Stimulated activated CD4-positive, alpha-beta T cell treated with anti-CD3 and anti-CD28 coated beads, TNF-alpha, amount 100 ng/mL, for 24 hours (primary cell): ENCODE measurements at regions not wholly inside any gene's neighbourhood (a gene's known extent, or its start where the extent isn't known, plus 50 kb on each side); places are given as distances from the start of the nearest gene placed in this dataset.

Experiments
- DNase-seq, 3 experiments: peaks; one replicate each; pipeline ENCODE4 v3.0.0-alpha.2; 2020; ENCODE audit warnings: low read depth in 3 of 3

DNA sequence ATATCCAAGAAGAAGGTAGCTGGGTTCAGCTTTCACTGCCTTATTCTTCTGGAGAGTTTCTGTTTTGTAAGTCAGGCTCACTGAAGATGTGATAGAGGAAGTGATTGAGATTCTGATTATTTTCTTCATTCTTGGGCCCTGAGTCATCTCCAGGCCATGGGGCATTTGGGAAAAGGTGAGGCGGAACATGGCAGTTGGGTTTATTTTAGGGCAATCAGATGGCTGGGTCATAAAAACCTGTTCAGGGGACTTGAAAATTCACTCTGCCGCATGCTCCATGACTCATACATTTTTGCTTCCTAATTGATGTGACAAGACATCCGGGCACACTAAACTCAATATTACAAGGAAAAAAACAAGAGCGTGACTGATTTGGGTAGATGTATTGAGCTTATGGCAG lies 265.7 kb upstream of the KLF4 start:
- no peak for DNase-seq

GRCh38 chr9:107751567-107752210 lies 262.1 kb upstream of the KLF4 start:
- no peak for DNase-seq

GRCh38 chr9:107750741-107751566 lies 261.4 kb upstream of the KLF4 start:
- DNase-seq, result no peak

- no peak for DNase-seq
Measured at GRCh38 chr9:107749787-107750444, 260.3 kb upstream of the KLF4 start.

GRCh38 chr9:107744873-107745272 lies 255.3 kb upstream of the KLF4 start:
- DNase-seq, result no peak

DNA sequence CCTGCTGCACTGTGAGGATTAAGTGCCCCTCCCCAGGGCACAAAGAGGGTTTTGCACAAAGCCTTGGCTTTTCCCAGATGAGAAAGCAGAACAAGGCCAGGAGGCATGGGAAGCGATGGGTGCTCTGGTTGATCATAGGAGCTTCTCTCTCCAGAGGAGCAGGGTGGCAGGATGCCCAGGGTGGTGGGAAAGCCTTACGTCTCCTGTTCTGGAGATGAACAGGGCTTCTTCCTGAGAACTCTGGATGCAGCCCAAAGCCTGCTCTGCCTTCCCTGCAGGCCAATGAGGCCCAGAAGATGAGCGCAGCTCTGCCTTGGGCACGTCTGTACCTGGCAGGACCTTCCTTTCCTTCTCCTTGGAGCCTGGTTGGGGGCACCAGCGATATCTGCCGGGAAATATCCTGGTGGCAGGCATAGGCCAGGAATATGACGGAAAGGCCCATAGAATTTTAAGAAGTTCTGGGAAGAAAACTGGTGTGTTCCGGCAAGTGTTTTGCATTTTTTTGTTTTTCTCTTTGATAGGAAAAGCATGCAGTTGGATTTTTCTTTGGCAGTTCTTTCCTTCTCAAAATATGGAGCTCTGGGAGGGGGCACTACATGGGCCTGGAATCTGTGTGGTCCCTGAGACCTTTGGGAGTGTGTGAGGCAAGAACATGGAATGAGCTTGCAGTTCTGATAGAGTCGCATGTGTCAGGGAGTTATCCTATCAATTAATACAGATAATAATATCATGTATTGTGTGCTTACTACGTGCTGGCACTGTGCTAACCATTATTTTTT lies 253.2 kb upstream of the KLF4 start:
- DNase-seq, result no peak

- no peak for DNase-seq
Measured at GRCh38 chr9:107740088-107740980, 250.8 kb upstream of the KLF4 start.

GRCh38 chr9:107739601-107740082 lies 250.1 kb upstream of the KLF4 start:
- no peak for DNase-seq

DNA sequence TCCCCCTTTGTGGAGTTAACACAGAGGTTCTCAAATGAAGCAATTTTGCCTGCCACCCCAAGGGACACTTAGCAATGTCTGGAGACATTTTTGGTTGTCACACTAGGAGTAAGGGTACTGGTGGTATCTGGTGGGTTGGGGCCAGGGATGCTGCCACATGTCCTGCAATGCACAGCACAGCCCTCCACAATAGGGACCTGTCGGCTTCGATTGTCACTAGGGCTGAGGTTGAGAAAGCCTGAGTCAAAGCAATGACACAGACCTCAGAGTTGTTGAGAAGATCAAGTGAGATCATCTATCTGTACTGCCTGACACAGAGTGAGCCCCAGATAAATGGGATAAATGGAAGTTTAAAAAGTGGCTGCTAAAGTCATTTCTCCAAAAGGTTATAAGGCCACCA lies 249.2 kb upstream of the KLF4 start:
- no peak for DNase-seq

DNA sequence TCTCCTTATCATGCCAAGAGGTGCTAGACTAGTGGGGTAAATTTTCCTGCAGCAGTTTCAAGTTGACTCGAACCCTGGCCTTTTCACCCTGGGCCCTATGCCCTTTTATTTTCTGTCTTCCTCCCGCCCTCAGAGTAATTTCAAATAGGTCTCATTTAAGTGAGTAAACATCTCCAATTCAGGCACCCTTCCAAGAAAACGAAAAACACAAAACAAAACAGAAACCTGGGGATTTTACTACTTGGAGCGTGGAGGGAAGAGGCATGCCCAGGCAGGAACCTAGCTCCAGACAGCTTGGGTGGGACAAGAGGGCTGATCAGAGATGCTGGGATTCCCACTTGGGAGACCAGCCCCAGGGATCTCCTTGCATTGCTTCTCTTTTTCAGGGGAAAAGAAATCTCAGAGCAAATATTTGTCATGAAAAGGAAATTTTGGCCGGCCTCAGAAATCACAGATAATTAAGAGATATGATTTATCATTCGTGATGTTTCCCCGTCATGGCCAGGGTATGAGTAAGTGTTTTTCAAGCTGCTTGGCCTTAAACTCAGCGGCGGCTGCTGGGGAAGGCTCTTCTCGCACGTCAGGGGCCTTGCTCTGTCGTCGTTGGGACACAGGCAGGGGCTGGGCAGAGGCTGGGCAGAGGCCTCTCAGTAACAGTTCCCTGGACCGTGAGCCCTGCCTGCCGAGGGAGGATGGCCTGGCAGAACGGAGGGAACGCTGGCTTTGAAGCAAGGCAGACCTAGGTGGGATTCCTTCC lies 248.6 kb upstream of the KLF4 start:
- DNase-seq, result no peak

DNA sequence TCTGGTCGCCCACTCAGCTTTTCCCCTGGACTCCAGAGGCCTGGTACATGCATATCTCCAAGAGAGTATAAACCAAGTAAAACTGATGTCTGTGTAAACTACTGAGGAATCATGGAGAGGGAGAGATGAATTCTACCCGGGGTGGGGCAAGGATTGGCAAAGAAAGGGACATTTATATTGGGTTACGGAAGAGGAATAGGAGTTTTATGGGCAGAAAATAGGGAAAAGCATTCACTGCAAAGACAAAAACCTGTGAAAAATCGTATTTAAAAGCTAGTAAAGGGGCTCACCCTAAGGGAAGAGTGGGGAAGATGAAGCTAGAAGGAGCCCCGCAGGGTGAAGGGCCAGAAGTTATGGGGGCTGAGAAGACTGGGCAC lies 248.0 kb upstream of the KLF4 start:
- no peak for DNase-seq

- no peak for DNase-seq
Measured at GRCh38 chr9:107735821-107736220, 246.3 kb upstream of the KLF4 start.

DNA sequence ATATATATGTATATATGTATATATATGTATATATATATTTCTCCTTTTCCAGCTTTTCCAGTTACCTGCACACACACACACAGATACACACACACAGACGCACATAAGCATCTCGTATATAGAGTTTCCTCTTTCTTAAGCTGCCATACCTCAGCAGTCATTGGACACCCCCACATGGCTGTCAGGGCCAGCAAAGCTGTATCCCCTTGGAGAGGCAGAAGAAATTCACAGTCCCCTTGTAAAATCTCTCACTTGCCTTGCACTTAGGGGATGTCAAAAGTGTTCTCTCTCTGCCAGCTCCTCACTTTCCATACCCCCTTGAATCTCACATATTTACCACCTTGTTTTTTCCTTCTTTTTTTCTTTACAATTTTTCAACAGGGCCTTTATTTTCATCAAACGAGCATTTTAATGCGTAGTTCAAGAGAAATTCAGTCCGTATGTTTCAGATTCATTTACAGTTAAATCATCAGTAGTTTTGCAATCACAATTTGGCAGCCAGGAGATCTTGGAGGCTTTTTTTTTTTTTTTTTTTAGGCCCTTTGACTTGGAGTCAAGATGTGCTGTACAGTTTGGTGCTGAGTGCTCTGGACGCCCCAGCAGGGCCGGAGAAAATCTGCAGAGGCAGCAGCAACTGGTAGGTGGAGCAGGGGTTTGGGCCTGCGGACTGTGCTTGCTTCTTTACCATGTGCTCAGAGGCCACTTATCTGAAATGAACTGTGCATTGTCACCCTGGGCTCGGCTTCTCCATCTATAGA lies 244.9 kb upstream of the KLF4 start:
- no peak for DNase-seq

DNA sequence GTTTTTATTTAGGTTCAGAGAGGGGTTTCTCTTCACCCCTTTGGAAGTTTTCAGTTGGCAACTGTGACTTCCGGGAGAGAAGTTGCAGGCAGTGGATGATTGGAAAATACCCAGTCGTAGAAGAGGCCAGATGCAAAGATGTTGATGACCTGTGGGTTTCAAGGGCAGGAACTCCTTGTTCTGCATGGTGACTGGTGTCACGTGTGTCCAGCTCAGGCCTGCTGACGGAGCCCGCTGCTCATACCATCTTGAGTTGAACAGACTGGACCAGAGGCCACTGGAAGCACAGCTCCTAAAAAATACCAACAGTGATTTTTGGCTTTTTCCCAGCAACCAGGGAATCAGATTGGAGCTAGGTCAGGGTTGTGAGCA lies 243.9 kb upstream of the KLF4 start:
- no peak for DNase-seq

DNA sequence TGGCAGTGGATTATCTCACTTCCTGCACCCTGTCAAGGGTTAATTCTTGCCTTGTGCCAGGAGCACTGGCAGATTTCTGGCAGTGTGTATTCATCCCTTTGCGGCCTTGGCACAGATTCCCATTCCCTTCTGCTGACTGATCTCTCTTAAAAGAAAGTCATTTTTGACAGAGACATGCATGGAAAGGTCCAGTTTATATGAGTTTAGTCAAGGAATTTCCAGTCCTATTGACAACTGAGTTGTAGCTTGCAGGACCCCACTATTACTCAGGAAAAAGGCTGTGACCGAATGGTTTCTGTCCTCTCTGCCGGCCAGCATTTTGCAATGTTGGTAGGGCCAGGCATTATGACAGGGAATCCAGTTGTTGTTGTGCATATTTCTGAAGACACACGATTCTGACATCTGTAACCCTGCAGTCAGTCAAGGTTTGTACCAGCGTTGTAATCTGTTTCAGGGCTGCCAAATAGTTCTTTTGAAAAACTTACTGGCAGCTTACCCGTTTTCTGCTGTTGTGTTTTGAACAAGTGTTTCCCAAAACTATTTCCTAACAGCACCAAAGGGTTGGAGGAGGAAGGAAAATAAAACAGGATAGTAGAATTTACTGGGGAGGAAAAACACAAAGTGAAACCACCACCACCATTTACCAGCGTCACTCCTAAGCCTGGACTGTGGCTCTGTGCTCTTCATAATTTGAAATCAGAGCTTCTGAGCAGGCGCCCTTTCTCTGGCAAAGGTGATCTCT lies 243.4 kb upstream of the KLF4 start:
- DNase-seq, result no peak

- DNase-seq, result no peak
Measured at GRCh38 chr9:107731115-107731762, 241.7 kb upstream of the KLF4 start.

GRCh38 chr9:107730666-107731065 lies 241.1 kb upstream of the KLF4 start:
- DNase-seq, result no peak

DNA sequence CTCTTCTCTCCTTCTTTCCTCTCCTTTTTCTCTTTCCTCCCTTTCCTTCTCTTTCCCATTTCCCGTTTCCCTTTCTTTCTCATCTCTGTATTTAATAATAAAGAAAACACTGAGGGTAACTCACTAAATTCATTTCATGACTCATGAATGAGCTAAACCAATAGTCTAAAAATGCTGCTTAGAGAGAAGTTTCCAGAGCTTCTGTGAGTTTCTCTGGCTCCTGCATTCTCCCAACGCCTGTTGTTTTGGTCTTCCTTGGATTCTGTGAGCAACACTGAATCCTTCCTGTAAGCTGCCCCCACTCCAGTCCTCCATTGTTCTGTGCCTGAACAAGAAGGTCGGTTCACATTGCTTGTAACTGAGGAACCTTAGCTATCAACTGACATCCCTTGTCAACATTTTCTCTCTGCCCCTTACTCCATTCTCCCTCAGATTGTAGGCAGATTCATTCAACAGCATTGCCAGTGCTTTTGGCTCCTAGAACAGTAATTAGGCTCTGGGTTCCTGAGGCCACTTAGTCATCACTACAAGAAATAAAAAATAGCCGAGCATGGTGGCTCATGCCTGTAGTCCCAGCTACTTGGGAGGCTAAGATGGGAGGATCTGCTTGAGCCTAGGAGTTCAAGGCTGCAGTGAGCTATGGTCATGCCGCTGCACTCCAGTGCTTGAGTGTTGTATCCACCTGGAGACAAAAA lies 237.7 kb upstream of the KLF4 start:
- DNase-seq, result no peak
